ENCODE measurements at regions not wholly inside any gene's neighbourhood (a gene's known extent, or its start where the extent isn't known, plus 50 kb on each side); places are given as distances from the start of the nearest gene placed in this dataset.

DNA sequence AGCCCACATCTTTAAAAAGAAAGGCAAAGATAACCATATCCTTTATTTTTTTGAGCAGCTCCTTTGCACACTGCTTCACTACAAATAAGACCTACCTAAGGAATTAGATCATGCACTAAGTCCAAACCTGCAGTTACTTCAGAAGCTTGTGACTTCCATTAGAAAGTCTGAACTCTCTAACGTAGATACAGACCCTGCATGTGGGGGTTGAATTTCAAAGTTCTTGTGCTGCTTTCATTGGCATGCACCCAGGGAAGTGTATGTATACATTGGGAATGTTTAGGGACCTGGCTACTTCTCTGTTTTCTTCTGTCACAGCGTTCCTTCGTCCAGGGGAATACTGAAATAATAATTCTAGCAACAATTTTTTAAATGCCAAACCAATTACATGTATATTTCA is 185.2 kb upstream of the IL12A start:
- no peak for DNase-seq

- DNase-seq, result peak; percentile 87
Measured at GRCh38 chr3:159804726-159805410, 183.8 kb upstream of the IL12A start.

DNA sequence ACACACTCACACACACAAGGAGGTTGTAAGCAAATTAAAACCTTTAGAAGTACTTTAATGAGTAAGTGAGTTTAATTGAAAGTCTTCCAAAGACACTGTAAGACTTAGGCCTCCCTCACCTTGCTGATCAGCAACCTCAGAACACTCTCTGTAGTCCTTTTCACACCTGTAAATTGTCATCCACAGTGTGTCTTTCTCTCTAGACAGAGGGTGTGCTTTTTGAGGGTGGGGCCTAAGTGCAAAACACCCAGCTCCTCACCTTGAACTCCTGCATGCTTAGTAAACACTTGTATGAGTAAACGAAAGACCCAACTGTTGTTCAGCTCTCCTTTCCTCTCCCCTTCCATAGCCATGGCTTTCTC is 183.2 kb upstream of the IL12A start:
- no peak for DNase-seq

DNA sequence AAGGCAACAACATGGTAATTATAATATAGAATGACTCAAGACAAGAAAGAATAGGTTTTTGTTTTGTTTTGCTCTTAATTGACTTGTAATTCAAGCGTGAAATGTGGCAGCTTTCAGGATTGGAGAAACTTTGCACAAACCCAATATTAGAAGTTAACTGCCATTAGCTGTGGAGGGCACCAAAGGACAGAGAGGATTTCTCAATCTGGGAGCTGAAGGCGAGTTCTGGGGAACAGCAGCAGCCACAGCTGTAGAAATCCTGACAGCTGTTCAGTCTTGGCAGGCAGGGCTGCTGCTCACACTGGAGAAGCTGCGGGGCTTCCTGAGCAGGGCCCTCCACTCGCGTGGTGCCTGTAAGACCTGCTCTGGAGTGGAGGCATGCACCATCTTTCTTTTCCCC is 182.2 kb upstream of the IL12A start:
- DNase-seq, result no peak

DNA sequence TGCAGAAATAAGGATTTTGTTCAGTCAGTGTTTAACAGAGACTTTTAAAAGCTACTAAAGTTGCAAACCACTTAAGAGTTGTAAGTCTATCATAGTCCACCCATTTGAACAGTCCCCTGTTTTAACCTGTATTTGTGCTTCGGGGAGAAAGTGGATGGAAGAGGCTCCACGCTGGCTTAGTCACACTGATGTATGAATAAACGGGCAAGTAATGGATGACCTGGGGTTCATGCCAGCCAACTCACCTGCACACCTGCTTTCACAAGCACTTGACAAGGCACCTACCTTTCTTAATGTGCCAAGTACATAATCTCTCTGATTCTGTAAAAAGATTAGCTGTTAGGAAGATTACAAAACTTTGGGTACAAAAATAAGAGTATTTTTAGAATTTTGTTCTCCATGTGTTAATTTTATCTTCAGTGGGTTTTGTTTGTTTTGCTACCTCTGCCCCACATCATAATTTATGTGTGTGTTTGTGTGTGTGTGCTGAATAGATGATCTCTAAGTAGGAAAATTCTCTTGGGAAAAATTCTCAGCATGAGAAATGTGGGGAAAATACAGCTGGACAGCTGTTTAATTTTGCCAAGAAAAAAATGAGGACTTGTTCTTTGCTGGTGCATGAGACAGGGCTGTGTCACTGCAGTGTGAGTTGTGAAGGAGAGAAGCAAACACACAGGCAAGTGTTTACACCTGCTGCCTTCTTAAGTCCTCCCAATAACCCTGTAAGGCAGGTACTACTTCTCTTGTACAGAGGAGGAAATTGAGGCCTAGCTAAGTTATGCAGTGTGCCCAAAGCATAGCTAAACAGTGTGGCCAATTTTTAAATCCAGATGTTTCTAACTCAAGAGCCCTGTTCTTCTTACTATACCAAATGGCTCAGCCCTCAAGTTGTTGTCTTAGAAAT is 181.2 kb upstream of the IL12A start:
- DNase-seq, result no peak

- DNase-seq, result peak; percentile 82
Measured at GRCh38 chr3:159813822-159814531, 174.7 kb upstream of the IL12A start.

DNA sequence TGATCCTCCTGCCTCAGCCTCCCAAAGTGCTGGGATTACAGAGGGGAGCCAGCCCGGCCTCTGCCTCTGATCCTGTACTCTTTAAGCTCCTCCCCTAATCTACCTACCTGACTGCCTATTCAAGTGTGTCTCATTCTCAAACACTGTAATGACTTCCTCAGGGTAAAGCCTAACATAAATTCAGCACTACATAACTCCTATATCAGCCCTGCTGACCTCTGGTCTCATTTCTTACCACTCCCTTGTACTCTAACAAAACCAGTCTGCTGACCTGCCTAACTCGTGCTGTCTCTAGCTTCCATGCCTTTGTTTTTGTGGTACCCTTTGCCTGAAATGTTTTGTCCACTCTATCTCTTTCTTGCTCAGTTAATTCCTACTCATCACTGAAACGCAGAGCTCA is 172.1 kb upstream of the IL12A start:
- DNase-seq, result no peak

GRCh38 chr3:159817126-159817525 is 171.5 kb upstream of the IL12A start:
- no peak for DNase-seq

DNA sequence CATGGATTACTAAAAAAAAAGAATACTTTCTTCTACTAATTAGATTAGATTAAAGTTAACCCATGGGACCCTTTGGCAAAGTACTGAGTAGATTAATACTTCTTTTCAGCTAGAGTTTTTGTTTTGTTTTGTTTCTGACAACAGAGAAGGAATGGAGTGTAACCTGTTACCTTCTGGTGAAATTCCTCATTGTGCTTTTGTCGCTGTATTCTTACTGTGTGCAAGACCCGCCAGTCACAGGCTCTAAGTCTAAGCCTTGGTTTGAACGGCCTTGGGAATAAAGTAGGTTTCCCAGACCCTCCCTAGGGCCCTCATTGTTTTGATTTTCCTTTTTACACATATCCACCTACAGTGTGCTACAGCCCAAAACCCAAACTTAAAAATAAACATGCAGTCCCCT is 171.1 kb upstream of the IL12A start:
- DNase-seq, result no peak

- DNase-seq, result no peak
Measured at GRCh38 chr3:159818399-159818798, 170.2 kb upstream of the IL12A start.

GRCh38 chr3:159818997-159819500 is 169.6 kb upstream of the IL12A start:
- DNase-seq, result no peak

- DNase-seq, result no peak
Measured at GRCh38 chr3:159819676-159820075, 169.0 kb upstream of the IL12A start.

DNA sequence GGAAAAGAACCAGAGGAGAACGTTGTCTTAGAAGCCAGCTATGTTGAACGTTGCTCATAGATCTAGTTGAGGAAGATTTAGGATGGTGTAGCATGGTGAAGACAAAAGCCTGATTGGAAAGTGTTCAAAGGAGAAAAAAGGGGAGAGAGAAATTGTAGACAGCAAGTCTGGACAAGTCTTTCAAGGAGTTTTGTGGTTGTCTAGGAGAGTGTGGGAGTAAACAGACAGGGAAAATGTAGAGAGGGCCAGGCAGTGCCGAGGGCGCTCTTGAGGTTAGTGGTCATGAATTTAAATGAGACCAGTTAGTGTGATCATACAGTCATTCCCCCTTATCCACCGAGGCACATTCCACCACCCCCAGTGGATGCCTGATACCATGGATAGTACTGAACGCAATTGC is 167.5 kb upstream of the IL12A start:
- DNase-seq, result no peak

DNA sequence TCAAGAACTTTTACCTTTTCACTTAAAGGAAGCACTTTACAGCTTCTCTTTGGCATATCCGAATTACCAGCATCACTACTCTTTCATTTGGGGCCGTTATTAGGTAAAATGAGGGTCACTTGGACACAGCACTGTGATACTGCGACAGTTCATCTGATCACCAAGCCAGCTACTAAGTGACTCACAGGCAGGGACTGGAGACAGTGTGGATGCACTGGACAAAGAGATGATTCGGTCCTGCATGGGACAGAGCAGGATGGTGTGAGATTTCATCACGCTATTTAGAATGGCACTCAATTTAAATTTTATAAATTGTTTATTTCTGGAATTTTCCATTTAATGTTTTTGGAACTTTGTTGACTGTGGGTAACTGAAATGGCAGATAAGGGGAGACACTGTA is 166.9 kb upstream of the IL12A start:
- no peak for DNase-seq

DNA sequence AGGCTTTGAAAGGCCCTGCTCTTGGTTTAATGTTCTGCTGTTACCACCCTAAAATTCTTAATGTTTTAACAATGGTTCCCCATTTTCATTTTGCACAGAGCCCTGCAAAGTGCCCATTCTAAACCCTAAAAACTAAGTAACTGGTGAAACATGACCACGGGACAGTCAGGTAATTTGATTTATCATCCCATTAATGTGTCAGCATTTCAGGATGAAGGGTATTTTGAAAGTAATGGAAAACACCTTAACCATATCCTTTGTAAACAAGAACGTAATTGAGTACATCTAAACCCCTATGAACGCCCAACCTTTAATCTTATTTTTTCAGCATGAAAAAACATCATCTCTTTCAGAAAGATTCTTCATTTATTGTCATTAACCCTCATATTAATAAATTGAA is 164.9 kb upstream of the IL12A start:
- no peak for DNase-seq

- DNase-seq, result no peak
Measured at GRCh38 chr3:159824333-159824732, 164.3 kb upstream of the IL12A start.

DNA sequence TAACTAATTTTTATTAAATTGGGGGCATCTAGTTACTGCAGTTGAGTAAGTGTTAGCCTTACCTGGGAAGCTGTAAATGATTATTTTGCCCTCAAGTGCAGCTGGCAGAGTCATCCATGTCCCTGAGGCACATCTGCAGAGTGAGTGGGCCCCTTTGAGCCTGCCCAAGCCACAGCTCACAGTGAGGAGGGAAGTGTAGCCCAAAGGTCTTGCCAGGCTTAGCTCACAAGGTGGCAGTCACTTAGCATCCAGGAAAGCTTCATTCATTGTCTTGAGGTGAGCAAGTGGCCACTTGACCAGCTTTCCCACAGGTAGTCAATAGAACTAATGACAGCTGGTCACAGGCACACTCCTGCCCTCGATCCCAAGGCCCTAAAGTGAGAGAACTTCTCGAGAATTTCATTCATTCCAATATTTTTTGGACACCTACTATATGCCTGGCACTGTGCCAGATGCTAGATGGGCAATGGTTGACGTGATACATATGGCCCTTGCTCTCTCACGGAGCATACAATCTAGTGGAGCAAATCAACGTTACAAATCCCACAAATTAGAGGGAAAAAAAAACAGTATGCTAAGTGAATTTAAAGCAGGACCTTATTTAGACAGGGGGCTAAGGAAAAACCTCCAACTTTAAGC is 163.3 kb upstream of the IL12A start:
- DNase-seq, result no peak

DNA sequence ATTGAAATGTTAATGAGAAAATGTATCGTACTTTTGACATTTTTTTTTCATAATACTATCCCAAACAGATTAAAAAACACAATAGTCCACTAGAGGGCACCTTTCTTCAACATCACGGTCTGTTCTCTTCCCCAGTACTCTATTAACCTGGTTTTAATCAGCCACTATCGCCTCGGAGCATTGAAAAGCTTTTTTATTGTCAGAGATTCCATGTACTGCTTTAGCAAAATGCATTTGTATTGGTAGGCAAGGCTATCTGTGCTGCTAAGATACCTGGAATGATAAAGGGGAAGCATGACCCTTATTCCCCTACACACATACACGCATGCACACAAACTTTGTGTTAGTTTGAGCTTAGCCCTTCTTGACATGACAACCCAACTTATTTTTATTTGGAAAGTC is 160.1 kb upstream of the IL12A start:
- DNase-seq, result peak; percentile 80

DNA sequence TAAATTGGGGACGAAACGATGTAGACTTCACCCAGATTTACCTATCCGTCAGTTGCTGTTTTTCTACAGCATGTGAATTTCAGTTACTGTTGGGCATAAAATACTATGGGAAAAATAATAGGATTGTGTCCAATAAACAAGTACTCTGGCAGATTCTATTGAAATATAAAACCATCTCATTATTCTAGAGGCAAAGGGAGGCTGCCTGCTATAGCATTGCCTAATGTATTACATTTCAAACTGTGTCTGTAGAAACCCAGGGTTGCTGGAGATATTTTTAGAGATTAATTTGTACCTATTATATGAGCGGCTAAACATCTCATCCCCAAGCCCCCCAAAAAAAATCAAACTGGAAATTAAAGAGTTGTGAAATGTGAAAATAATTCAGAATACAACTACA is 159.6 kb upstream of the IL12A start:
- DNase-seq, result no peak

GRCh38 chr3:159829539-159830227 is 159.0 kb upstream of the IL12A start:
- peak; percentile 92 for DNase-seq

DNA sequence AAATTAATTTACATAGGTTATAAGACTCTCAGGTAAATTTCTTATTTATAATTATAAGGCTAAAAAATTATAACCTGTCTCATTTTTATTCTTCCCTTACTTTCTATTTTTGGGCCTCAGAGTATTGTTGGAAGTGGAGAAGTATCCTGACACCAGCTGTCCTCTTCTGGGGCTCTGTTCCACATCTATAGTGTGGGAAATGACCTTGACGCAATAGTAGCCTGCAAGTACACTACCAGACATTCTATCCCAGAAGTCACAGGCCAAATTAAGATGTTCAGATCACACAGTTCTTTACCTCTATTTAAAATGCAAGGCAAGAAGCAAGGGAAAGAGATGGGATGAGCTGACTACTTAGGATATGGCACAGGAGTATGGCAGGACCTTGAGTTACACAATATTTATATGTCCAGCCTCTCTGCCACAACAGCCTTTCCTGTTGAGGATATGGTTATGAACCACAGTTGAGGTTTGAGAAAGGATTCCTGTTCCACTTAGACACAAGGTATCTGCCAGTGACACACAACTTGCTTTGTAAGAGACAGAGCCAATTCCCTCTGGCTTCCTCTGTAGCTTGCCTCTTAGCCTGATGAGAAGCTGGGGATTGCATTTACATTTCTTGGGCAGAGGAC is 158.0 kb upstream of the IL12A start:
- no peak for DNase-seq

DNA sequence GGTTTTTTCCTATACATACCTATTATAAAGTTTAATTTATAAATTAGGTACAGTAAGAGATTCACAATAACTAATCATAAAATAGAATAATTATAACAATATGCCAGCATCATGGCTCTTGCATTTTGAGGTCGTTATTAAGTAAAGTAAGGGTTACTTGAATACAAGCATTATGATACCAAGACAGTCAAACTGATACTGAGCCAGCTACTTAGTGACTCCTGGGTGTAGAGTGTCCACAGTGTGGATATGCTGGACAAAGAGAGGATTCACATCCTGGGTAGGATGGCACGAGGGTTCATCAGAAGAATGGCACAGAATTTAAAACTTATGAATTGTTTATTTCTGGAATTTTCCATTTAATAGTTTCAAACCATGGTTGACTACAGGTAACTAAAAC is 157.2 kb upstream of the IL12A start:
- DNase-seq, result no peak
